ENCODE measurements at regions not wholly inside any gene's neighbourhood (a gene's known extent, or its start where the extent isn't known, plus 50 kb on each side); places are given as distances from the start of the nearest gene placed in this dataset.

DNA sequence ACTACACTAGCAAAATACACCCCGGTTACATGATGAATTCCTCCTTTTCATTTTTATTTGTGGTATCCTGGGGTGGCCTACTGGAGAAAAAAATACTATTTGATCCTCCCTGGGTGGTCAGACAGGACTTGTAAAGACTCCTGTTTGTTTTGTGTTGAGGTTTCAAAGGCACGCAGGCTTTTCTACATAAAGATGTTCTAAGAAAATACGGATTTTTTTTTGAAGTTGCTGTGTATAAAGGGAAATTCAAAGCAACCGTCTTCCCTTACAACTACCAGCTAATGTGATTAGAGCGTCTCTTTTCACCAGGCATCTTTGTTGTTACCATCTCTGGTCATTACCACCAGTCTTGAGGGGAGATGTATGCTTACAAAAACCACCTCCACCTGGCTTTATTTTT lies 187.1 kb downstream of the SOX4 start:
- Histone ChIP-seq H3K27ac (ENCODE audit: low read depth in 1 of 2, low read length in 1 of 2) (no peak overlapping the region), H3K9ac (ENCODE audit: insufficient read depth in 1 of 2, low read length in 2 of 2) (no peak overlapping the region), H3K4me3 (no peak overlapping the region), H3K27me3 (ENCODE audit: control insufficient read depth in 3 of 3, insufficient read depth in 3 of 3, low read length in 2 of 3) (no peaks in the 10 kb centered on the region), H3K36me3 (ENCODE audit: control insufficient read depth in 4 of 4, insufficient read depth in 4 of 4, low read length in 4 of 4) (peaks cover 0 to 9% (median 0%) of the 10 kb centered on the region in 4 donors), H3K4me1 (ENCODE audit: control insufficient read depth in 5 of 5, insufficient read depth in 5 of 5, low read length in 5 of 5) (peaks cover 0 to 15% (median 6%) of the 10 kb centered on the region in 5 donors), H3K9me3 (ENCODE audit: control insufficient read depth in 4 of 4, insufficient read depth in 3 of 4, low read length in 3 of 4) (no peaks in the 10 kb centered on the region)
- WGBS, 2 donors = 84 to 92% methylated on average over 5 of the region's 5 CpGs
- DNase-seq = peak in 2 of 3 donors; percentile 65 to 69
- TF ChIP-seq, protein P1, sequence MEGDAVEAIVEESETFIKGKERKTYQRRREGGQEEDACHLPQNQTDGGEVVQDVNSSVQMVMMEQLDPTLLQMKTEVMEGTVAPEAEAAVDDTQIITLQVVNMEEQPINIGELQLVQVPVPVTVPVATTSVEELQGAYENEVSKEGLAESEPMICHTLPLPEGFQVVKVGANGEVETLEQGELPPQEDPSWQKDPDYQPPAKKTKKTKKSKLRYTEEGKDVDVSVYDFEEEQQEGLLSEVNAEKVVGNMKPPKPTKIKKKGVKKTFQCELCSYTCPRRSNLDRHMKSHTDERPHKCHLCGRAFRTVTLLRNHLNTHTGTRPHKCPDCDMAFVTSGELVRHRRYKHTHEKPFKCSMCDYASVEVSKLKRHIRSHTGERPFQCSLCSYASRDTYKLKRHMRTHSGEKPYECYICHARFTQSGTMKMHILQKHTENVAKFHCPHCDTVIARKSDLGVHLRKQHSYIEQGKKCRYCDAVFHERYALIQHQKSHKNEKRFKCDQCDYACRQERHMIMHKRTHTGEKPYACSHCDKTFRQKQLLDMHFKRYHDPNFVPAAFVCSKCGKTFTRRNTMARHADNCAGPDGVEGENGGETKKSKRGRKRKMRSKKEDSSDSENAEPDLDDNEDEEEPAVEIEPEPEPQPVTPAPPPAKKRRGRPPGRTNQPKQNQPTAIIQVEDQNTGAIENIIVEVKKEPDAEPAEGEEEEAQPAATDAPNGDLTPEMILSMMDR (IDR thresholded peaks at IDR 0.05; ENCODE audit: control extremely low read depth, extremely low read depth) = no peak
- no peak for ATAC-seq (ENCODE audit: insufficient read depth, low FRiP score)

DNA sequence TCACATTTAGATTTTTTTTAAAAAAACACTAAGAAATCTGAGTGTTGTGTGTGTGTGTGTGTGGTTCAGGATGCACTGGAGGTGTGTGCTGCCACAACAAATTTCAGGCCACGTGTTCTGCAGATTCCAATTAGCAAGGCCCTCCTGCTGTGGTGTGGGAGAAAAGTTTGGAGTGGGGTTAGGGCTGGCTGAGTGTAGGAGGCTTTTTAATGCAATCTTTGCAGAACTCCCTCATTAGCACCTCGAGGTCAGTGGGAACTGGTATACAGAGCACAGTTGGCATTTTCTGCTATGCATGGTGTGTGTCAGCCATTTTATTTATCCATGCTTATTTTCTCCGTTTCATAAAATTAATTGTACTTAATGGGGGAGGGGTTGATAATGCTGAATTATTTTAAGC lies 187.6 kb downstream of the SOX4 start:
- Histone ChIP-seq H3K27ac (ENCODE audit: low read depth in 1 of 2, low read length in 1 of 2) (no peak overlapping the region), H3K9ac (ENCODE audit: insufficient read depth in 1 of 2, low read length in 2 of 2) (no peak overlapping the region), H3K4me3 (no peak overlapping the region), H3K4me1 (ENCODE audit: control insufficient read depth in 5 of 5, insufficient read depth in 5 of 5, low read length in 5 of 5) (peaks cover 0 to 15% (median 6%) of the 10 kb centered on the region in 5 donors), H3K36me3 (ENCODE audit: control insufficient read depth in 4 of 4, insufficient read depth in 4 of 4, low read length in 4 of 4) (peaks cover 0 to 9% (median 0%) of the 10 kb centered on the region in 4 donors), H3K9me3 (ENCODE audit: control insufficient read depth in 4 of 4, insufficient read depth in 3 of 4, low read length in 3 of 4) (no peaks in the 10 kb centered on the region), H3K27me3 (ENCODE audit: control insufficient read depth in 3 of 3, insufficient read depth in 3 of 3, low read length in 2 of 3) (no peaks in the 10 kb centered on the region)
- DNase-seq = no peak
- TF ChIP-seq, protein P1 (IDR thresholded peaks at IDR 0.05; ENCODE audit: control extremely low read depth, extremely low read depth) = no peak
- ATAC-seq (ENCODE audit: insufficient read depth, low FRiP score) = no peak
- WGBS, 2 donors = 81 to 85% methylated on average over 3 of the region's 3 CpGs

DNA sequence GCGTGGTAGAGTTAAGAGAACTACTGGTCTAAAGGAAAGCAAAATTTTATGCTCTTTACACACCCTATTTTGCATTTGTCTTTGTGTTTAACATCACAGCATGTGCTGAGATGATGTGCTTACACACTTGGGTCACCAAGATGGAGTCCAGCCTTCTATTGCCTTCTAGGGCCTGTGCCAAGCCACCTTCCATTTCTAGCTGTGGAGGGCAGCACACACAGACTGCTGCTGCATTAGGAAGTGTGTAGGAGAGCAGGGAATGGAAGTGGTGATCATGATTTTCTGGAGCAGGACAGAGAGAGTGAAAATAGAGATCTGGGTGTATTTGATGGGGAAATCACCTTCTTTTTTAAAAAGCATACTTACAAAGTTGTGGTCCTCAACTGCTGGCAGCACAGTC lies 191.6 kb downstream of the SOX4 start:
- DNase-seq = no peak
- Histone ChIP-seq H3K4me3 (no peak overlapping the region), H3K27me3 (ENCODE audit: control insufficient read depth in 3 of 3, insufficient read depth in 3 of 3, low read length in 2 of 3) (no peaks in the 10 kb centered on the region), H3K4me1 (ENCODE audit: control insufficient read depth in 5 of 5, insufficient read depth in 5 of 5, low read length in 5 of 5) (peaks cover 0 to 13% (median 6%) of the 10 kb centered on the region in 5 donors), H3K27ac (ENCODE audit: low read depth in 1 of 2, low read length in 1 of 2) (no peak overlapping the region), H3K36me3 (ENCODE audit: control insufficient read depth in 4 of 4, insufficient read depth in 4 of 4, low read length in 4 of 4) (peaks cover 0 to 9% (median 0%) of the 10 kb centered on the region in 4 donors), H3K9me3 (ENCODE audit: control insufficient read depth in 4 of 4, insufficient read depth in 3 of 4, low read length in 3 of 4) (no peaks in the 10 kb centered on the region), H3K9ac (ENCODE audit: insufficient read depth in 1 of 2, low read length in 2 of 2) (no peak overlapping the region)
- WGBS, 2 donors = 92 to 94% methylated on average over 1 of the region's 1 CpG
- ATAC-seq (ENCODE audit: insufficient read depth, low FRiP score) = no peak
- TF ChIP-seq, protein P1 (IDR thresholded peaks at IDR 0.05; ENCODE audit: control extremely low read depth, extremely low read depth) = no peak

DNA sequence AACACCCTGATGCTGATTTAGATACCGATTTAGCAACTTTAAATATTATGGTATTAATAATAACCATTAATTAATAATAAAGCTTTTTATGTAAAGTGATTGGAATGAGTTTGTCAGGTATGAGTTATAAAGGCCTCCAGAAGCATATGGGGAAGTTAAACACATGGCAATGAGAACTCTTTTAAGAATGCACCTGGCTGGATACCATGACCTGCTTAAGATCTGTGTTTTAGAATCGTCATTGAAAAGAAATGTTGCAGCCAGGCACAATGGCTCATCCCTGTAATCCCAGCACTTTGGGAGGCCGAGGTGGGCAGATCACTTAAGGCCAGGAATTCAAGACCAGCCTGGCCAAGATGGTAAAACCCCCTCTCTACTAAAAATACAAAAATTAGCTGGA lies 197.5 kb downstream of the SOX4 start:
- Histone ChIP-seq H3K27me3 (ENCODE audit: control insufficient read depth in 3 of 3, insufficient read depth in 3 of 3, low read length in 2 of 3) (no peaks in the 10 kb centered on the region), H3K27ac (ENCODE audit: low read depth in 1 of 2, low read length in 1 of 2) (no peak overlapping the region), H3K9ac (ENCODE audit: insufficient read depth in 1 of 2, low read length in 2 of 2) (no peak overlapping the region), H3K36me3 (ENCODE audit: control insufficient read depth in 4 of 4, insufficient read depth in 4 of 4, low read length in 4 of 4) (no peaks in the 10 kb centered on the region), H3K4me3 (no peak overlapping the region), H3K4me1 (ENCODE audit: control insufficient read depth in 5 of 5, insufficient read depth in 5 of 5, low read length in 5 of 5) (no peaks in the 10 kb centered on the region), H3K9me3 (ENCODE audit: control insufficient read depth in 4 of 4, insufficient read depth in 3 of 4, low read length in 3 of 4) (no peaks in the 10 kb centered on the region)
- 80 to 90% methylated on average over 3 of the region's 3 CpGs for WGBS, 2 donors
- DNase-seq (no peak), ATAC-seq (ENCODE audit: insufficient read depth, low FRiP score) (no peak)
- TF ChIP-seq, protein P1 (IDR thresholded peaks at IDR 0.05; ENCODE audit: control extremely low read depth, extremely low read depth) = no peak

All from lung (tissue), 11 donors.